Keratinocyte (primary cell): ENCODE measurements at regions not wholly inside any gene's neighbourhood (a gene's known extent, or its start where the extent isn't known, plus 50 kb on each side); places are given as distances from the start of the nearest gene placed in this dataset.

Source experiments
- EZH2 ChIP-seq: IDR thresholded peaks from one replicate; pipeline ENCODE4 v1.6.1; 2012; ENCODE audit warnings: inconsistent platforms, mild to moderate bottlenecking, low read length, moderate library complexity
- TF ChIP-seq, protein P1 (sequence below), 3 experiments: IDR thresholded peaks in 1 of 3; conservative IDR thresholded peaks in 1 of 3; optimal IDR thresholded peaks in 1 of 3; 2 replicates in 2 of 3; 3 replicates in 1 of 3; pipeline versions ENCODE3 to v1.5.1; 2011; ENCODE audit warnings: low read length in 3 of 3, mild to moderate bottlenecking in 3 of 3, moderate library complexity in 2 of 3, control low read depth in 1 of 3, inconsistent platforms in 1 of 3; ENCODE audit not compliant: insufficient read depth in 2 of 3; ENCODE audit errors: extremely low read depth in 1 of 3

- TF ChIP-seq, protein P1, sequence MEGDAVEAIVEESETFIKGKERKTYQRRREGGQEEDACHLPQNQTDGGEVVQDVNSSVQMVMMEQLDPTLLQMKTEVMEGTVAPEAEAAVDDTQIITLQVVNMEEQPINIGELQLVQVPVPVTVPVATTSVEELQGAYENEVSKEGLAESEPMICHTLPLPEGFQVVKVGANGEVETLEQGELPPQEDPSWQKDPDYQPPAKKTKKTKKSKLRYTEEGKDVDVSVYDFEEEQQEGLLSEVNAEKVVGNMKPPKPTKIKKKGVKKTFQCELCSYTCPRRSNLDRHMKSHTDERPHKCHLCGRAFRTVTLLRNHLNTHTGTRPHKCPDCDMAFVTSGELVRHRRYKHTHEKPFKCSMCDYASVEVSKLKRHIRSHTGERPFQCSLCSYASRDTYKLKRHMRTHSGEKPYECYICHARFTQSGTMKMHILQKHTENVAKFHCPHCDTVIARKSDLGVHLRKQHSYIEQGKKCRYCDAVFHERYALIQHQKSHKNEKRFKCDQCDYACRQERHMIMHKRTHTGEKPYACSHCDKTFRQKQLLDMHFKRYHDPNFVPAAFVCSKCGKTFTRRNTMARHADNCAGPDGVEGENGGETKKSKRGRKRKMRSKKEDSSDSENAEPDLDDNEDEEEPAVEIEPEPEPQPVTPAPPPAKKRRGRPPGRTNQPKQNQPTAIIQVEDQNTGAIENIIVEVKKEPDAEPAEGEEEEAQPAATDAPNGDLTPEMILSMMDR (optimal IDR thresholded peaks at IDR 0.05 in 1 of 3, IDR thresholded peaks at IDR 0.05 in 1 of 3, conservative IDR thresholded peaks at IDR 0.05 in 1 of 3; ENCODE audit: extremely low read depth in 1 of 3, insufficient read depth in 2 of 3, low read length in 3 of 3): no peak
- no peak for TF ChIP-seq EZH2
These were observed 78.0 kb upstream of the IRX4 start for GRCh38 chr5:1960595-1961303.
